NCI-H345 (cell line): ENCODE measurements at regions not wholly inside any gene's neighbourhood (a gene's known extent, or its start where the extent isn't known, plus 50 kb on each side); places are given as distances from the start of the nearest gene placed in this dataset.
"Not testable (repeated sequence)": the region's sequence is repeated elsewhere in the genome, so short reads cannot be mapped to it uniquely, and the experiment has no call there.

ENCODE experiments used
- DNase-seq: peaks from one replicate; lab custom pipeline; 2025; lab: John Stamatoyannopoulos, UW

- not testable (repeated sequence) for DNase-seq
Observed at GRCh38 chr18:65998971-65999700, 248.3 kb downstream of the CDH7 start.

- no peak for DNase-seq
Observed at GRCh38 chr18:65995206-65995605, 244.4 kb downstream of the CDH7 start.

GRCh38 chr18:65994302-65994701 lies 243.5 kb downstream of the CDH7 start:
- no peak for DNase-seq

GRCh38 chr18:65990944-65991708 lies 240.3 kb downstream of the CDH7 start:
- no peak for DNase-seq

- no peak for DNase-seq
Observed at GRCh38 chr18:65990174-65990690, 239.4 kb downstream of the CDH7 start.

GRCh38 chr18:65988972-65989371 lies 238.2 kb downstream of the CDH7 start:
- no peak for DNase-seq

GRCh38 chr18:65988386-65988785 lies 237.6 kb downstream of the CDH7 start:
- DNase-seq: no peak

GRCh38 chr18:65983750-65984149 lies 232.9 kb downstream of the CDH7 start:
- no peak for DNase-seq

- DNase-seq: no peak
Observed at GRCh38 chr18:65975536-65975935, 224.7 kb downstream of the CDH7 start.

GRCh38 chr18:65974758-65975157 lies 223.9 kb downstream of the CDH7 start:
- no peak for DNase-seq

- DNase-seq: no peak
Observed at GRCh38 chr18:65968239-65969004, 217.6 kb downstream of the CDH7 start.

- DNase-seq: no peak
Observed at GRCh38 chr18:65955747-65956146, 204.9 kb downstream of the CDH7 start.

- DNase-seq: no peak
Observed at GRCh38 chr18:65954372-65954771, 203.6 kb downstream of the CDH7 start.

- DNase-seq: no peak
Observed at GRCh38 chr18:65946777-65947176, 196.0 kb downstream of the CDH7 start.

GRCh38 chr18:65943268-65943667 lies 192.5 kb downstream of the CDH7 start:
- no peak for DNase-seq

- no peak for DNase-seq
Observed at GRCh38 chr18:65942854-65943253, 192.0 kb downstream of the CDH7 start.

- no peak for DNase-seq
Observed at GRCh38 chr18:65942104-65942503, 191.3 kb downstream of the CDH7 start.

- no peak for DNase-seq
Observed at GRCh38 chr18:65941482-65941881, 190.7 kb downstream of the CDH7 start.
